SK-N-SH (cell line): ENCODE measurements at regions not wholly inside any gene's neighbourhood (a gene's known extent, or its start where the extent isn't known, plus 50 kb on each side); places are given as distances from the start of the nearest gene placed in this dataset.

ENCODE experiments used
- CTCF ChIA-PET: fragments of 300-600, 350-600 bp; formaldehyde crosslinking; extraction: SDS; loops from one replicate; lab custom pipeline; 2021; lab: Yijun Ruan, JAX
- POLR2A ChIA-PET: fragments of 350-600 bp; sonication (Branson Sonifier 250); formaldehyde crosslinking; extraction: SDS; loops from one replicate; lab custom pipeline; 2020; ENCODE audit warnings: antibody characterized with exemption, inconsistent platforms; lab: Yijun Ruan, JAX
- DNase-seq: peaks from one replicate; pipeline ENCODE4 v3.0.0; 2012
- H2AFZ ChIP-seq: fragments of 200-600 bp; sonication (generic); 2 replicates; pipeline ENCODE4 v1.8.1; 2016; ENCODE audit warnings: antibody characterized with exemption, mild to moderate bottlenecking, low read depth
- H3F3A ChIP-seq: fragments of 200-600 bp; sonication (generic); replicated peaks from 2 replicates; pipeline ENCODE3; 2016; ENCODE audit warnings: antibody characterized with exemption, mild to moderate bottlenecking; ENCODE audit not compliant: insufficient read depth
- H3K27ac ChIP-seq, 2 experiments: fragments of 200-500 bp in 1 of 2; fragments of 200-600 bp in 1 of 2; sonication (Bioruptor generic) in 1 of 2; sonication (generic), shearing (Covaris generic) in 1 of 2; 2 replicates each; pipeline versions ENCODE4 v1.5.1 to v1.6.1; 2014 to 2016; ENCODE audit warnings: low read depth in 2 of 2, inconsistent platforms in 1 of 2, low read length in 1 of 2, mild to moderate bottlenecking in 1 of 2, mixed read lengths in 1 of 2
- H3K27me3 ChIP-seq: fragments of 200-600 bp; sonication (generic), shearing (Covaris generic); 2 replicates; pipeline ENCODE4 v1.6.1; 2016; ENCODE audit warnings: mixed run types; ENCODE audit not compliant: insufficient read depth
- H3K36me3 ChIP-seq, 2 experiments: fragments of 200-500 bp in 1 of 2; fragments of 200-600 bp in 1 of 2; sonication (Bioruptor generic) in 1 of 2; sonication (generic) in 1 of 2; replicated peaks in 1 of 2; 2 replicates each; pipeline versions ENCODE3 to v1.5.1; 2014 to 2016; ENCODE audit warnings: low read length in 1 of 2, mild to moderate bottlenecking in 1 of 2; ENCODE audit not compliant: insufficient read depth in 2 of 2, control insufficient read depth in 1 of 2
- H3K4me1 ChIP-seq, 2 experiments: fragments of 200-500 bp in 1 of 2; fragments of 200-600 bp in 1 of 2; sonication (Bioruptor generic) in 1 of 2; sonication (generic), shearing (Covaris generic) in 1 of 2; 2 replicates each; pipeline versions ENCODE4 v1.5.1 to v1.6.1; 2014 to 2016; ENCODE audit warnings: low read depth in 1 of 2, low read length in 1 of 2, mixed run types in 1 of 2; ENCODE audit not compliant: insufficient read depth in 2 of 2, control insufficient read depth in 1 of 2
- H3K4me2 ChIP-seq: fragments of 200-600 bp; sonication (generic), shearing (Covaris generic); 2 replicates; pipeline ENCODE4 v1.6.1; 2017; ENCODE audit warnings: mixed run types
- H3K4me3 ChIP-seq, 2 experiments: fragments of 200-500 bp in 1 of 2; fragments of 200-600 bp in 1 of 2; sonication (Bioruptor generic) in 1 of 2; sonication (generic), shearing (Covaris generic) in 1 of 2; 2 replicates each; pipeline versions ENCODE4 v1.5.1 to v1.8.1; 2014 to 2016; ENCODE audit warnings: low read depth in 2 of 2, inconsistent platforms in 1 of 2, low read length in 1 of 2, mild to moderate bottlenecking in 1 of 2, mixed read lengths in 1 of 2, moderate library complexity in 1 of 2
- H3K79me2 ChIP-seq: fragments of 200-600 bp; sonication (generic); 2 replicates; pipeline ENCODE4 v1.8.1; 2017; ENCODE audit warnings: mild to moderate bottlenecking; ENCODE audit not compliant: insufficient read depth
- H3K9ac ChIP-seq: fragments of 200-600 bp; sonication (generic); 2 replicates; pipeline ENCODE4 v1.6.1; 2017; ENCODE audit warnings: mixed run types
- H3K9me2 ChIP-seq: fragments of 200-600 bp; sonication (generic); 2 replicates; pipeline ENCODE4 v1.6.1; 2017; ENCODE audit warnings: mixed run types
- H3K9me3 ChIP-seq: fragments of 200-600 bp; sonication (generic); 2 replicates; pipeline ENCODE4 v1.6.1; 2017; ENCODE audit warnings: mixed run types, mild to moderate bottlenecking, moderate library complexity
- H4K20me1 ChIP-seq: fragments of 200-600 bp; sonication (generic); 2 replicates; pipeline ENCODE4 v1.6.1; 2017; ENCODE audit warnings: mild to moderate bottlenecking, mixed run types; ENCODE audit not compliant: insufficient read depth
- CHD2 ChIP-seq: fragments of 150-350 bp; IDR thresholded peaks from 2 replicates; pipeline ENCODE4 v1.6.1; 2018; ENCODE audit warnings: low read length; ENCODE audit not compliant: partially characterized antibody
- EZH2phosphoT487 ChIP-seq: fragments of 200-600 bp; sonication (generic); IDR thresholded peaks from 2 replicates; pipeline ENCODE4 v1.6.1; 2017; ENCODE audit warnings: low read depth, mixed run types, mild to moderate bottlenecking, antibody characterized with exemption, moderate library complexity, borderline replicate concordance
- FOSL2 ChIP-seq: IDR thresholded peaks from 2 replicates; pipeline ENCODE4 v1.4.0; 2012; ENCODE audit warnings: low read depth, mild to moderate bottlenecking, moderate library complexity, borderline replicate concordance
- FOXM1 ChIP-seq: IDR thresholded peaks from 2 replicates; pipeline ENCODE4 v1.4.0; 2012; ENCODE audit warnings: low read depth, mild to moderate bottlenecking
- GABPA ChIP-seq: IDR thresholded peaks from 2 replicates; pipeline ENCODE4 v1.4.0; 2012; ENCODE audit warnings: low read depth, mild to moderate bottlenecking
- JUND ChIP-seq: IDR thresholded peaks from 2 replicates; pipeline ENCODE4 v1.4.0; 2012
- MAX ChIP-seq: IDR thresholded peaks from 2 replicates; pipeline ENCODE4 v1.4.0; 2012; ENCODE audit warnings: low read depth
- MEF2A ChIP-seq: IDR thresholded peaks from 2 replicates; pipeline ENCODE4 v1.4.0; 2012; ENCODE audit warnings: low read depth, borderline replicate concordance
- POLR2AphosphoS5 ChIP-seq: IDR thresholded peaks from 2 replicates; pipeline ENCODE4 v1.6.1; 2012; ENCODE audit warnings: low read depth, low read length
- RAD21 ChIP-seq: IDR thresholded peaks from 2 replicates; pipeline ENCODE4 v1.6.1; 2012; ENCODE audit warnings: mild to moderate bottlenecking, low read length
- RCOR1 ChIP-seq: fragments of 150-350 bp; IDR thresholded peaks from 2 replicates; pipeline ENCODE4 v1.6.1; 2017; ENCODE audit warnings: antibody characterized with exemption, low read length
- REST ChIP-seq: IDR thresholded peaks from 2 replicates; pipeline ENCODE4 v1.6.1; 2012; ENCODE audit warnings: mild to moderate bottlenecking, low read depth, low read length, moderate library complexity
- RFX5 ChIP-seq: IDR thresholded peaks from 2 replicates; pipeline ENCODE4 v1.6.1; 2012; ENCODE audit warnings: mild to moderate bottlenecking, improper control_type of control experiment, low read length
- RXRA ChIP-seq: IDR thresholded peaks from 2 replicates; pipeline ENCODE4 v1.4.0; 2012; ENCODE audit warnings: low read depth, mild to moderate bottlenecking, borderline replicate concordance
- SMC3 ChIP-seq: IDR thresholded peaks from 2 replicates; pipeline ENCODE4 v1.6.1; 2012; ENCODE audit warnings: low read depth, low read length, improper control_type of control experiment
- WGBS: methylation state at CpG from one replicate; pipeline ENCODE4 v1.1.6; 2017; ENCODE audit warnings: low lambda C conversion rate; 5-methylcytosine and 5-hydroxymethylcytosine counted together
- TF ChIP-seq, protein P1 (sequence below): IDR thresholded peaks from 2 replicates; pipeline ENCODE4 v1.4.0; 2012; ENCODE audit warnings: low read depth, borderline replicate concordance

DNA sequence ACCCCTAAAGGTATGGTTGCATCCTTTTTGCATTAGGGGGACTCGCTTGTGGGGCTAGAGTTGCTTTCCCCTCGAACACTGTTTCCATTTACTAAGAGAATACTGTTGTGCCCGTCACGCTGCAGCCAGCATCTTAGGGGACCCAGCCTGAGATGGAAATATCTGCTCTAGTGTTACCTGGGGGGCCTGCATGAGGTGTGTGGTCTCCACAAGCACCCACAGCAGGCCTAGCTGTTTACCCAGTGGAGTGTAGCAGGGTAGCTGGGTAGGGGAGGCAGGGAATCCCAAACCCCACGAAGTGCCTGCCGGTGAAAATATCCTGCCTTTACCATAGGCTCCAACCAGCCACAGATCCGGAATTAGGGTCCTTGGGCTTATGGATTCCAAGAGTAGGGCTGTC, 303.6 kb downstream of the PTPRU start:
- Histone ChIP-seq H3K4me2 (no peak overlapping the region), H3K27ac (no peak overlapping the region), H3K4me3 (no peak overlapping the region), H2AFZ (no peak overlapping the region), H3K4me1 (peaks cover 0 to 6% of the 10 kb centered on the region in 2 experiments; a peak in 1 of 4 replicates), H3K36me3 (no peaks in the 10 kb centered on the region), H3K9me2 (no peaks in the 10 kb centered on the region), H3F3A (no peaks in the 10 kb centered on the region), H3K27me3 (no peaks in the 10 kb centered on the region), H3K9me3 (no peaks in the 10 kb centered on the region), H4K20me1 (no peaks in the 10 kb centered on the region), H3K9ac (no peak overlapping the region), H3K79me2 (no peaks in the 10 kb centered on the region)
- DNase-seq: no peak
- ChIA-PET POLR2A (no interaction called here), CTCF (no interaction called here)
- no peak for TF ChIP-seq RXRA
- TF ChIP-seq FOSL2: no peak
- TF ChIP-seq CHD2: no peak
- TF ChIP-seq EZH2phosphoT487: no peak
- TF ChIP-seq MEF2A: no peak
- TF ChIP-seq JUND: no peak
- TF ChIP-seq SMC3: no peak
- no peak for TF ChIP-seq RAD21
- TF ChIP-seq GABPA: no peak
- TF ChIP-seq, protein P1, sequence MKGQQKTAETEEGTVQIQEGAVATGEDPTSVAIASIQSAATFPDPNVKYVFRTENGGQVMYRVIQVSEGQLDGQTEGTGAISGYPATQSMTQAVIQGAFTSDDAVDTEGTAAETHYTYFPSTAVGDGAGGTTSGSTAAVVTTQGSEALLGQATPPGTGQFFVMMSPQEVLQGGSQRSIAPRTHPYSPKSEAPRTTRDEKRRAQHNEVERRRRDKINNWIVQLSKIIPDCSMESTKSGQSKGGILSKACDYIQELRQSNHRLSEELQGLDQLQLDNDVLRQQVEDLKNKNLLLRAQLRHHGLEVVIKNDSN: no peak
- no peak for TF ChIP-seq RCOR1
- no peak for TF ChIP-seq FOXM1
- no peak for TF ChIP-seq MAX
- TF ChIP-seq RFX5: no peak
- TF ChIP-seq POLR2AphosphoS5: no peak
- no peak for TF ChIP-seq REST
- 58% methylated on average over 3 of the region's 7 CpGs for WGBS
